GM10266 (cell line): ENCODE measurements at regions not wholly inside any gene's neighbourhood (a gene's known extent, or its start where the extent isn't known, plus 50 kb on each side); places are given as distances from the start of the nearest gene placed in this dataset.
"Not testable (repeated sequence)": the region's sequence is repeated elsewhere in the genome, so short reads cannot be mapped to it uniquely, and the experiment has no call there.

ENCODE experiments used
- DNase-seq: peaks from one replicate; pipeline ENCODE4 v3.0.0; 2012; ENCODE audit errors: extremely low spot score
- CTCF ChIP-seq: IDR thresholded peaks from 2 replicates; pipeline ENCODE4 v1.5.1; 2012; ENCODE audit warnings: mild to moderate bottlenecking, low read depth; ENCODE audit not compliant: control insufficient read depth, insufficient read depth; ENCODE audit errors: missing control alignments

DNA sequence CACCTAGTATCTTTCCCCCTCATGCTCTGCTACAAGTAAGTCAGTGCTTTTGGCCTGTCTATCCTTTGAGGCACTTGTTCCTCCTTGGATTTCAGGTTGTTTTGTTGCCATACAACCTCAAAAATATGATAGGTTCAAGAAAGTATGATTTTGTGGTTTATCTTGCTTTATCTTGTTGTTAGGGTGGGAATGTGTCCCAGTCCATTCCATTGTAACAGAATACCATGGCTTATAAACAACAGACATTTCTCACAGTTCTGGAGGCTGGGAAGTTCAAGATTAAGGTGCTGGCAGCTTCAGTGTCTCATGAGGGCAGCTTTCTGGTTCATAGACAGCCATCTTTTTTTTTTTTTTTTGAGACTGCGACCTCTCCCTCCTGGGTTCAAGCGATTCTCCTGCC lies 72.1 kb downstream of the TMEM270 start:
- DNase-seq, result no peak
- TF ChIP-seq CTCF, result no peak

DNA sequence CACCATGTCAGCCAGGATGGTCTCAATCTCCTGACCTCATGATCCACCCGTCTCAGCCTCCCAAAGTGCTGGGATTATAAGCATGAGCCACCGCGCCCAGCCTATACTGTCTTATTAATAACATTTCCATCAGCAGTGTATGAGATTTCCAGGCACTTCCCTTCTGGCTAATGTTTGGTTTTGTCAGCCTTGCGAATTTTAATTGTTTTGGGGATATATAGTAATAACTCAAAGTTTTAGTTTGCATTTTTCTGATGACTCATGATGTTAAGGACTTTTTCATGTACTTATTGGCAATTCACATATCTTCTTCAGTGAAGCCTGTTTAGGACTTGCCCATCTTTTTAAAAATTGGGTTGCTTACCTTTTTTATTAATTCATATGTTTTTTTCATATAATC lies 76.0 kb downstream of the TMEM270 start:
- no peak for TF ChIP-seq CTCF
- DNase-seq, result no peak

DNA sequence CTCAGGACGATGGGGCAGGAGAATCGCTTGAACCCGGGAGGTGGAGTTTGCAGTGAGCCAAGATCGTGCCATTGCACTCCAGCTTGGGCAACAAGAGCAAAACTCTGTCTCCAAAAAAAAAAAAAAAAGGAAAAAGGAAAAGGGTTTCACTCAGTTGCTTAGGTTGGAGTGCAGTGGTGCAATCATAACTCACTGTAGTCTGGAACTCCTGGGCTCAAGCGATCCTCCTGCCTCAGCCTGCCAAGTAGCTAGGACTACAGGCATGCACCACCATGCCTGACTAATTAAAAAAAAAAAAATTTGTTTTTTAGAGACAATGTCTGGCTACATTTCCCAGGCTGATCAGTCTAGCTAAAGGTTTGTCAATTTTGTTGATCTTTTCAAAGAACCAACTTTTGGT lies 76.7 kb downstream of the TMEM270 start:
- DNase-seq, result not testable (repeated sequence)

GRCh38 chr7:73939528-73939927 lies 78.6 kb downstream of the TMEM270 start:
- DNase-seq, result no peak
- no peak for TF ChIP-seq CTCF

DNA sequence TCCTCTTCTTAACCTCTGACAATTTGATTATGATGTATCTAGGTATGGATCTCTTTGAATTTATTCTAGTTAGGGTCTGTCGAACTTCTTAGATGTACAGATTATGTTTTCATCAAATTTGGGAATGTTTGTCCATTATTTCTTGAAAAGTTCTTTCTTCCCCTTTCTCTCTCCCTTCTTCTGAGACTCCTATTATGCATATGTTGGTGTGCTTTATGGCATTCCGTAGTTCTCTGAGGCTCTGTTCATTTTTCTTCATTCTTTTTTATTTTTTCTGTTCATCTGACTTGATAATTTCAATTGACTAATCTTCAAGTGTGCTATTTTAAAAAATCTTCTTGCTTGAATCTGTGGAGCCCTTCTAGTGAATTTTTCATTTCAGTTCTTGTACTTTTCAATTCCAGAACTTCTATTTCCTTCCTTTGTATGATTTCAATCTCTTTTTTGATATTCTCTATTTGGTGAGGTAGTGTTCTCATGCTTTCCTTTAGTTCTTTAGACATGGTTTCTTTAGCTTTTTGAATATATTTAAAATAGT lies 79.8 kb downstream of the TMEM270 start:
- DNase-seq, result no peak
- TF ChIP-seq CTCF, result no peak

DNA sequence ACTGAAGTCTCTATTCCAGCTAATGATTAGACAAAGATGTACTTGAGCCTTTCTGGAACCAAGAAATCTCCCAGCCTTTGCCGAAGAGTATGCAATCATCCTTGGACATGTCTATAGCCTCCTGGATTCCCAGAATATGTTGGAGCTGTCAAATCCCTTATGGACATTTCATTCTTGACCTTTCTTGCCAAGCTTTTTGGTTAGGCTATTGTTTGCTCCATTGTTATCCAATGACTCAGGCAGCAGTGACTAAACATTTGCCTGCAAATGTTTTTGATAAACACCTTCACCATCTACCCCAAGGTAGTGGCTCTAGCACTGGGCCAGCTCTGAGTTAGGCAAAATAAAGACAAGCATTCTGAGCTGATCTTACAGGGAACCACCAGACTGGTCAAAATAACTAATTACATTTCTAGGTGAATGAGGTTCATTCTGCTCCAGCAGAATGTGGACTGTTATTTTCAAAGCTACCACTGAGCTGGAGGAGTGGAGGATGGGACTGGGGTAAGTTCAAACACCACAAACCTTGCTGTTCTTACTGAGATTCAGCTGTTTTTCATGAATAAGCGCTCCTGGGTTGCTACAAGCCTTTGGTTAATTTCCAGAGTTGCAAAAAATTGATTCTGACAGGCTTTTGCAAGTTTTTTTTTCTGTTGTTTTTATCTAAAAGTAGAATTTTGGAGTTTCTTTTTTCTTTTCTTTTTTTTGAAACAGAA lies 81.0 kb downstream of the TMEM270 start:
- no peak for TF ChIP-seq CTCF
- no peak for DNase-seq

DNA sequence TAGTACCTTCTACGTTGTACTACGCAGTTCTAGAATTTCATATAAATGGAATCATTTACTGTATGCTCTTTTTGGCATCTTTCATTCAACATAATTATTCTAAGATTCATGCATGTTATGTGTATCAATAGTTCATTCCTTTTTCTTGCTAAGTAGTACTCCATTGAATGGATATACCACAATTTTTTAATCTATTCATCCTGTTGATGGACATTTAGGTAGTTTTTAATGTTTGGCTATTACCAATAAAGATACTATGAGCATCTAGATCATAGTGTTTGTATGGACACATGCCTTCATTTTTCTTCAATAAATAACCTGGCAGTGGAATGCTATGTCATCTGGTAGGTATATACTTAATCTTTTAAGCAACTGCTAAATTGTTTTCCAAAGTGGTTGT lies 83.0 kb upstream of the ELN start:
- no peak for DNase-seq
- TF ChIP-seq CTCF, result no peak

- DNase-seq, result no peak
- no peak for TF ChIP-seq CTCF
Measured at GRCh38 chr7:73948287-73948686, 79.7 kb upstream of the ELN start.
